ENCODE measurements at regions not wholly inside any gene's neighbourhood (a gene's known extent, or its start where the extent isn't known, plus 50 kb on each side); places are given as distances from the start of the nearest gene placed in this dataset.
A peak's percentile ranks its signal among the peaks of the same experiment; 100 is the strongest.

DNA sequence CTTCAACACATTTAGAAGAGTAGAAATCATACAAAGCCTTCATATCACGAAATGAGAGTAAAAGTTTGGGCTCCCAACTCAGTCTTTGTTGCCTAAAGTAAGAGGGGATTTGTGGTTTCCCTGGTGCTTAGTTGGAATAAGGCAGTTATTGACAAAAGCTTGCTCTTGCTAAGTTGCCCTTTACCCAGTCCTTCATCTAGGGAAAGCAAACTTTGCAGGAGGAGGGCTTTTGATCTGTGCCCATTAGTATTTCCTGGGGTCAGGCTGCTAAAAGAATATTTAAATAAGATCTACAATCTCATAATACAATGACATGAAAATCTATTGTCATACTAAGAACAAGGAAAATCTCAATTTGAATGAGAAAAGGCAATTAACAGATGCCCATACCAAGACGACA is 84.1 kb upstream of the ACO1 start (continued):
- TF ChIP-seq KDM5B (CRISPR knock-in tag; IDR thresholded peaks at IDR 0.05; ENCODE audit: borderline replicate concordance) (no peak), FOSL2 (CRISPR knock-in tag; IDR thresholded peaks at IDR 0.05) (no peak), SP1 (IDR thresholded peaks at IDR 0.05) (no peak), SP1 (CRISPR knock-in tag; IDR thresholded peaks at IDR 0.05) (no peak), ZNF83 (CRISPR knock-in tag; IDR thresholded peaks at IDR 0.05; ENCODE audit: borderline replicate concordance) (no peak), ZNF264 (CRISPR knock-in tag; IDR thresholded peaks at IDR 0.05) (no peak), PITX1 (CRISPR knock-in tag; IDR thresholded peaks at IDR 0.05) (peak; percentile 55; the same call in 1 of the 2 replicates), ZNF292 (CRISPR knock-in tag; IDR thresholded peaks at IDR 0.05; ENCODE audit: borderline replicate concordance, low read depth) (no peak), RXRB (CRISPR knock-in tag; IDR thresholded peaks at IDR 0.05; ENCODE audit: borderline replicate concordance) (peak; percentile 29; the same call in 1 of the 2 replicates), PAXIP1 (CRISPR knock-in tag; conservative IDR thresholded peaks at IDR 0.05) (peak; percentile 68), ZMYM4 (CRISPR knock-in tag; IDR thresholded peaks at IDR 0.05) (peak; percentile 74), RFXAP (CRISPR knock-in tag; IDR thresholded peaks at IDR 0.05; ENCODE audit: borderline replicate concordance) (no peak), POLR2AphosphoS2 (IDR thresholded peaks at IDR 0.05; ENCODE audit: low read depth, low read length) (no peak), RARG (CRISPR knock-in tag; IDR thresholded peaks at IDR 0.05; ENCODE audit: low read depth) (no peak), ZNF841 (CRISPR knock-in tag; IDR thresholded peaks at IDR 0.05; ENCODE audit: borderline replicate concordance) (no peak), NFKB2 (CRISPR knock-in tag; IDR thresholded peaks at IDR 0.05; ENCODE audit: borderline replicate concordance) (no peak), NFIC (IDR thresholded peaks at IDR 0.05; ENCODE audit: low read length) (peak; percentile 47; the same call in 1 of the 2 replicates), CREM (IDR thresholded peaks at IDR 0.05) (peak; percentile 54; the same call in 1 of the 2 replicates), CREM (CRISPR knock-in tag; IDR thresholded peaks at IDR 0.05) (no peak), ZNF576 (CRISPR knock-in tag; IDR thresholded peaks at IDR 0.05) (no peak), ZNF737 (CRISPR knock-in tag; IDR thresholded peaks at IDR 0.05; ENCODE audit: borderline replicate concordance) (no peak), ZNF207 (IDR thresholded peaks at IDR 0.05; ENCODE audit: borderline replicate concordance) (no peak), DPF2 (CRISPR knock-in tag; IDR thresholded peaks at IDR 0.05; ENCODE audit: borderline replicate concordance, low read depth) (peak; percentile 71; the same call in 1 of the 2 replicates), NCOA2 (CRISPR knock-in tag; IDR thresholded peaks at IDR 0.05) (peak; percentile 59; the same call in 1 of the 2 replicates)
- TF ChIP-seq, protein P1, sequence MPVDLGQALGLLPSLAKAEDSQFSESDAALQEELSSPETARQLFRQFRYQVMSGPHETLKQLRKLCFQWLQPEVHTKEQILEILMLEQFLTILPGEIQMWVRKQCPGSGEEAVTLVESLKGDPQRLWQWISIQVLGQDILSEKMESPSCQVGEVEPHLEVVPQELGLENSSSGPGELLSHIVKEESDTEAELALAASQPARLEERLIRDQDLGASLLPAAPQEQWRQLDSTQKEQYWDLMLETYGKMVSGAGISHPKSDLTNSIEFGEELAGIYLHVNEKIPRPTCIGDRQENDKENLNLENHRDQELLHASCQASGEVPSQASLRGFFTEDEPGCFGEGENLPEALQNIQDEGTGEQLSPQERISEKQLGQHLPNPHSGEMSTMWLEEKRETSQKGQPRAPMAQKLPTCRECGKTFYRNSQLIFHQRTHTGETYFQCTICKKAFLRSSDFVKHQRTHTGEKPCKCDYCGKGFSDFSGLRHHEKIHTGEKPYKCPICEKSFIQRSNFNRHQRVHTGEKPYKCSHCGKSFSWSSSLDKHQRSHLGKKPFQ (CRISPR knock-in tag; IDR thresholded peaks at IDR 0.05; ENCODE audit: insufficient replicate concordance) = no peak
- TF ChIP-seq, protein P2, sequence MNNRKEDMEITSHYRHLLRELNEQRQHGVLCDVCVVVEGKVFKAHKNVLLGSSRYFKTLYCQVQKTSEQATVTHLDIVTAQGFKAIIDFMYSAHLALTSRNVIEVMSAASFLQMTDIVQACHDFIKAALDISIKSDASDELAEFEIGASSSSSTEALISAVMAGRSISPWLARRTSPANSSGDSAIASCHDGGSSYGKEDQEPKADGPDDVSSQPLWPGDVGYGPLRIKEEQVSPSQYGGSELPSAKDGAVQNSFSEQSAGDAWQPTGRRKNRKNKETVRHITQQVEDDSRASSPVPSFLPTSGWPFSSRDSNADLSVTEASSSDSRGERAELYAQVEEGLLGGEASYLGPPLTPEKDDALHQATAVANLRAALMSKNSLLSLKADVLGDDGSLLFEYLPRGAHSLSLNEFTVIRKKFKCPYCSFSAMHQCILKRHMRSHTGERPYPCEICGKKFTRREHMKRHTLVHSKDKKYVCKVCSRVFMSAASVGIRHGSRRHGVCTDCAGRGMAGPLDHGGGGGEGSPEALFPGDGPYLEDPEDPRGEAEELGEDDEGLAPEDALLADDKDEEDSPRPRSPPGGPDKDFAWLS (CRISPR knock-in tag; IDR thresholded peaks at IDR 0.05; ENCODE audit: borderline replicate concordance) = no peak
